Endodermal cell (in vitro differentiated cells): ENCODE measurements at regions not wholly inside any gene's neighbourhood (a gene's known extent, or its start where the extent isn't known, plus 50 kb on each side); places are given as distances from the start of the nearest gene placed in this dataset.

Experiments
- DNase-seq: peaks from one replicate; pipeline ENCODE4 v3.0.0-alpha.2; 2017
- H3K27ac ChIP-seq: 2 replicates; pipeline ENCODE4 v1.5.1; 2013; ENCODE audit warnings: mild to moderate bottlenecking, low read depth, low read length, moderate library complexity
- H3K27me3 ChIP-seq: 2 replicates; pipeline ENCODE4 v1.6.1; 2013; ENCODE audit warnings: mild to moderate bottlenecking, low read length, moderate library complexity; ENCODE audit not compliant: insufficient read depth, control insufficient read depth, poor library complexity, severe bottlenecking
- H3K36me3 ChIP-seq: 2 replicates; pipeline ENCODE4 v1.7.0; 2013; ENCODE audit warnings: mild to moderate bottlenecking, low read length, moderate library complexity; ENCODE audit not compliant: control insufficient read depth, insufficient read depth
- H3K4me1 ChIP-seq: one replicate; pipeline ENCODE4 v1.7.0; 2013; ENCODE audit warnings: low read length; ENCODE audit not compliant: control insufficient read depth, insufficient read depth
- H3K4me3 ChIP-seq: 2 replicates; pipeline ENCODE4 v1.5.1; 2013; ENCODE audit warnings: mild to moderate bottlenecking, low read length, moderate library complexity
- H3K9ac ChIP-seq: 2 replicates; pipeline ENCODE4 v1.6.1; 2013; ENCODE audit warnings: mild to moderate bottlenecking, low read length, moderate library complexity; ENCODE audit not compliant: poor library complexity, severe bottlenecking; ENCODE audit errors: extremely low read depth
- H3K9me3 ChIP-seq: 2 replicates; pipeline ENCODE4 v1.6.1; 2013; ENCODE audit warnings: mild to moderate bottlenecking, low read length, moderate library complexity; ENCODE audit not compliant: control insufficient read depth
- H3K27ac Mint-ChIP-seq: 2 replicates; pipeline ENCODE4 v1.8.0; 2020; ENCODE audit warnings: mixed read lengths
- H3K27me3 Mint-ChIP-seq: 2 replicates; pipeline ENCODE4 v1.8.0; 2021; ENCODE audit warnings: mild to moderate bottlenecking, mixed read lengths; ENCODE audit not compliant: insufficient read depth
- H3K36me3 Mint-ChIP-seq: 2 replicates; pipeline ENCODE4 v1.8.0; 2020; ENCODE audit warnings: low read depth, mixed read lengths
- H3K4me1 Mint-ChIP-seq: 2 replicates; pipeline ENCODE4 v1.8.0; 2020; ENCODE audit warnings: mixed read lengths
- H3K4me3 Mint-ChIP-seq: 2 replicates; pipeline ENCODE4 v1.8.0; 2020; ENCODE audit warnings: mild to moderate bottlenecking, moderate library complexity, mixed read lengths
- H3K9me3 Mint-ChIP-seq: 2 replicates; pipeline ENCODE4 v1.8.0; 2020; ENCODE audit warnings: mild to moderate bottlenecking, mixed read lengths
- CTCF ChIP-seq: fragments of 200-600 bp; sonication (generic); conservative IDR thresholded peaks from 2 replicates; pipeline ENCODE4 v1.5.0; 2021; ENCODE audit warnings: antibody characterized with exemption, mild to moderate bottlenecking
- WGBS, 2 experiments: methylation state at CpG; one replicate each; pipeline versions ENCODE4 v1.1.5 to v1.1.7; 2013; ENCODE audit warnings: missing lambda C conversion rate in 2 of 2, mixed read lengths in 1 of 2; ENCODE audit not compliant: insufficient coverage in 1 of 2, insufficient read length in 1 of 2; 5-methylcytosine and 5-hydroxymethylcytosine counted together

- Histone ChIP-seq H3K9me3 (peaks cover 7% of the 10 kb centered on the region), H3K9ac (no peak overlapping the region), H3K27ac (no peak overlapping the region), H3K4me3 (no peak overlapping the region), H3K36me3 (no peaks in the 10 kb centered on the region), H3K4me1 (no peaks in the 10 kb centered on the region), H3K27me3 (no peaks in the 10 kb centered on the region)
- Mint-ChIP-seq H3K4me1 (no peaks in the 10 kb centered on the region), H3K4me3 (no peak overlapping the region), H3K27ac (no peak overlapping the region), H3K36me3 (no peaks in the 10 kb centered on the region), H3K9me3 (peaks cover 17% of the 10 kb centered on the region), H3K27me3 (peaks cover 10% of the 10 kb centered on the region)
- DNase-seq, result no peak
- WGBS, 2 experiments, result 86 to 88% methylated on average over 1 to 2 of the region's 2 CpGs
- TF ChIP-seq CTCF, result no peak
Observed at GRCh38 chr15:98383571-98383970, 264.8 kb upstream of the IGF1R start.

DNA sequence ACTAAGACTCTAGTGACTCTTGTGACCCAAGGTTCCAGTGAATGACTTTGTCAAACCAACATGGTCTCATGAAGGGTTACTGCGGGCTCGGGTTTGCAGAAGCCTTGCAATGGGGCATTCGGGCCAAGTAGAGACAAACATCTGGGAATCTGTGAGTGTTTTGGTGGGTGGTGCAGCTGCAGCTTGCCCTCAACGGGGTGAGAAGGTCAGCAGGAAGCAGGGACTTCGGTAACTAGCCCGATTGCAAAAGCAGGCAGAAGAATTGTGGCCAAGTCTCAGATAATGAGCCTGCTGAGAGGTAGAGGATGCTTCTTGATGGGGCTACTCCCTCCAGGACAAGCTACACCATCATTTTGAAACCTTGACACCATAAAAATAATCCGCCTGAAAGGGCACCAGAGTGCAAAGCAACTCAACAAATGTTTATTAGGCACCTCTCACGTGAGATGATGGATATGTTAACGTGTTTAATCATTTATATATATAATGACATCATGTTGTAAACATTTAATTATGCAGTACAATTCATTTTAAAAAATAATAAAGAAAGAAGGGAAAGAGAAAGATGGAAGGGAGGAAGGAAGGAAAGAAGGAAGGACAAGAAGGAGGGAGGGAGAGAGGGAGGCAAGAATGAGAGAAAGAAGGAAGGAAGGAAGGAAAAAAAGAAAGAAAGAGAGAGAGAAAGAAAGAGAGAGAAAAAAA is 263.9 kb upstream of the IGF1R start:
- Mint-ChIP-seq H3K27me3 (peaks cover 10% of the 10 kb centered on the region), H3K9me3 (peaks cover 7% of the 10 kb centered on the region), H3K27ac (no peak overlapping the region), H3K36me3 (no peaks in the 10 kb centered on the region), H3K4me3 (no peak overlapping the region), H3K4me1 (no peaks in the 10 kb centered on the region)
- Histone ChIP-seq H3K9ac (no peak overlapping the region), H3K4me1 (no peaks in the 10 kb centered on the region), H3K4me3 (no peak overlapping the region), H3K9me3 (no peaks in the 10 kb centered on the region), H3K27me3 (no peaks in the 10 kb centered on the region), H3K36me3 (no peaks in the 10 kb centered on the region), H3K27ac (no peak overlapping the region)
- no peak for DNase-seq
- no peak for TF ChIP-seq CTCF
- 88 to 100% methylated on average over 1 to 7 of the region's 9 CpGs for WGBS, 2 experiments

- Histone ChIP-seq H3K36me3 (no peaks in the 10 kb centered on the region), H3K4me3 (no peak overlapping the region), H3K9me3 (no peaks in the 10 kb centered on the region), H3K27ac (no peak overlapping the region), H3K27me3 (no peaks in the 10 kb centered on the region), H3K9ac (no peak overlapping the region), H3K4me1 (no peaks in the 10 kb centered on the region)
- WGBS, 2 experiments, result 74 to 83% methylated on average over 9 to 11 of the region's 11 CpGs
- no peak for DNase-seq
- H3K9me3 Mint-ChIP-seq, result no peaks in the 10 kb centered on the region
- peaks cover 7% of the 10 kb centered on the region for H3K27me3 Mint-ChIP-seq
- H3K27ac Mint-ChIP-seq, result no peak overlapping the region
- TF ChIP-seq CTCF, result no peak
- H3K4me3 Mint-ChIP-seq, result no peak overlapping the region
- no peaks in the 10 kb centered on the region for H3K4me1 Mint-ChIP-seq
- H3K36me3 Mint-ChIP-seq, result no peaks in the 10 kb centered on the region
Observed at GRCh38 chr15:98385752-98386381, 262.5 kb upstream of the IGF1R start.
